Mucosa of stomach (tissue), 1 donor: ENCODE measurements at regions not wholly inside any gene's neighbourhood (a gene's known extent, or its start where the extent isn't known, plus 50 kb on each side); places are given as distances from the start of the nearest gene placed in this dataset.

Experiments used
- H3K27me3 ChIP-seq: one replicate; pipeline ENCODE4 v1.7.0; 2013; ENCODE audit warnings: mild to moderate bottlenecking, low read length; ENCODE audit not compliant: control insufficient read depth, insufficient read depth
- H3K36me3 ChIP-seq: one replicate; pipeline ENCODE4 v1.7.0; 2013; ENCODE audit warnings: low read length; ENCODE audit not compliant: control insufficient read depth, insufficient read depth
- H3K4me1 ChIP-seq: one replicate; pipeline ENCODE4 v1.7.0; 2013; ENCODE audit warnings: mild to moderate bottlenecking, low read length; ENCODE audit not compliant: control insufficient read depth, insufficient read depth
- H3K4me3 ChIP-seq: one replicate; pipeline ENCODE4 v1.7.0; 2013; ENCODE audit warnings: low read length
- H3K9ac ChIP-seq: one replicate; pipeline ENCODE4 v1.7.0; 2013; ENCODE audit warnings: mild to moderate bottlenecking, low read length, moderate library complexity
- H3K9me3 ChIP-seq: one replicate; pipeline ENCODE4 v1.7.0; 2013; ENCODE audit warnings: mild to moderate bottlenecking, low read length, moderate library complexity; ENCODE audit not compliant: control insufficient read depth
- donor health status: Pancreatic carcinoma.

DNA sequence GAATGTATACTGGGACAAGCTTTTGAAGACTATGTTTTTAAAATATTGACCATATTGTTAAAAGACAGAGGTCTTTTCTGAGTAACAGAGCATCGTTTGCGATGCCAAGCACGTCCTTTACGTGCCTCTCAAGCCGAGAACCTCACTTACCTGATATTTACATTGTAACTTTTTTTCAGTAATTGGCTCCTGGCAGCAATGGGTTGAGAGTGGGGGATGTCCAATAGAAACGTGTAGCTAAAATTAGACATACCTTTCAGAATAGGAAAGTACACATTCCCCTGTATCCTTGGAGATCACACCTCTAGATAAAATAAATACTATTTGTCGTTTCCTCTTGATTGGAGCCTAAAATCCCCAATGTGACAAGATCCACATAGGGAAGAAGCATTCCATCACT is 222.2 kb upstream of the RGS6 start:
- Histone ChIP-seq H3K9ac (no peak overlapping the region), H3K9me3 (no peaks in the 10 kb centered on the region), H3K4me1 (no peaks in the 10 kb centered on the region), H3K27me3 (no peaks in the 10 kb centered on the region), H3K36me3 (no peaks in the 10 kb centered on the region), H3K4me3 (no peak overlapping the region)

DNA sequence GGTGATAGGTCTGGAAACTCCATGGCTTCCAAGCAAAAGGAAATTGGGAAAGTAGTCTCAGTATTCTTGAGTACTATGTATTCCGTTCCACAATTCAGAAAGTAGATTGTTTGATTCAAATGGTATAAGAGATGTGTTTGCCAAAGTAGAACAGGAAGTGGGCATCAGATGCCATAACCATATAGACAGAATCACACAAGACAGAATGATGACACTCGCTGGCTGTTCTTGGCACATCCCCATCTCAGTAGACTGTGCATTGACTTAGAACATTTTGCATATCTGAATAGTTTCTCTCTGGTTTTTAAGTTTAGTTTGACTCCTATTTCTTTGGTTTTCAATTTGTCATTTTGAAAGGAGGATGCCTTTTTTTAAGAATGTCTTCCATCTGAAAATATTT is 221.1 kb upstream of the RGS6 start:
- Histone ChIP-seq H3K27me3 (no peaks in the 10 kb centered on the region), H3K9ac (no peak overlapping the region), H3K4me3 (no peak overlapping the region), H3K4me1 (no peaks in the 10 kb centered on the region), H3K9me3 (no peaks in the 10 kb centered on the region), H3K36me3 (no peaks in the 10 kb centered on the region)

DNA sequence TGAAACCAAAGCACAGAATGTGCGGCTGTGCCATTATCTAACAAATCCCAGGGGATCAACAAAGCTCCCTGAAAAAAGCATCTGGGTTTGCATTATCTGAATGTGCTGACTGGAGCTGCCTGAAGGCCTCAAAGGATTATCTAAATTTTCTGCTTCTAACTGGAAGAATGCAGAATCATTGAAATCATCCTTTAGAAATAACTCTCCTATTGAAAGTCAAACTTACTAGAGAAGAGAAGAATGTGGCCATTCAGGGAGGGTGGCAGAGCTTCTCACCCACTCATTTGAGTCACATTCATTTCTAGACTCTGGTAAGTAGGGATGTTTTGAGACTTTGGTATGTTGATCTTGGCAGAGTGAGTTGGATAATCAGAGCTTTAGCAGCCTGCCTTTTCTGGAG is 220.6 kb upstream of the RGS6 start:
- no peaks in the 10 kb centered on the region for H3K36me3 ChIP-seq
- H3K4me3 ChIP-seq: no peak overlapping the region
- no peaks in the 10 kb centered on the region for H3K27me3 ChIP-seq
- no peaks in the 10 kb centered on the region for H3K9me3 ChIP-seq
- H3K9ac ChIP-seq: no peak overlapping the region
- H3K4me1 ChIP-seq: no peaks in the 10 kb centered on the region

DNA sequence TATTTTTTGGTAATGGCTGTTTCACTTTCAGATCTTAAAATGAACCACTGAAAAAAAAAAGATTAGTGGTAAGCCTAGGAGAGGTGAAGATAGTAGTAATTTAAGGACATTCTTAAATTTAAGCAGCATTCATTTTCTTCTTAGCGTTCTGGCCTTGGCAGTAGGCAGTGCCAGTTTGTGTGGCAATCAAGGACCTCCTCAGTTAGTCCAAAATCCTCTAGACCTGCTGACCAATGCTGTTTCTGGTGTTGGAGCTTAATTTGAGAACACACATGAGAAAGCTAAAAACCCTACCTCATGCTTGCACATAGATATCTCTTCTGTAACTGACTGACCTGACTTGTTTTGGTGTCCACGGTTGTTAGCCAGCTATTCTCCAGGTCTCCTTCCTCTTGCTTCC is 219.8 kb upstream of the RGS6 start:
- H3K27me3 ChIP-seq: no peaks in the 10 kb centered on the region
- no peaks in the 10 kb centered on the region for H3K4me1 ChIP-seq
- no peaks in the 10 kb centered on the region for H3K9me3 ChIP-seq
- no peak overlapping the region for H3K4me3 ChIP-seq
- H3K9ac ChIP-seq: no peak overlapping the region
- no peaks in the 10 kb centered on the region for H3K36me3 ChIP-seq

DNA sequence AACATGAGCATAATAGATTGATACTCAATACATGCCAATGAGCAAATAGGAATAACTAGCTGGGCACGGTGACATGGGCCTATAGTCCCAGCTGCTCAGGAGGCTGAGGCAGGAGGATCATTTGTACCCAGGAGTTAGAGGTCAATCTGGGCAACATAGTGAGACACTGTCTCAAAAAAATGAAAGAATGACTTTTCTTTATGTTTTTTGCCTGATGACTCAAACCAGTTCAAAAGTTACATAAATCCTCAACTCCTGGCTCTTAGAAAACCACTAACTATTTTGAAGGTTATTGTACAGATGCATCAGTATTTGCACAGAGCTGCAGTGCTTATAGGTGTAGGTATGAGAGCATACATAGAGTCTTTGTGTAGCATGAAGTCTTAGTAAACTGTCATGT is 219.2 kb upstream of the RGS6 start:
- Histone ChIP-seq H3K27me3 (no peaks in the 10 kb centered on the region), H3K9ac (no peak overlapping the region), H3K4me3 (no peak overlapping the region), H3K9me3 (no peaks in the 10 kb centered on the region), H3K4me1 (no peaks in the 10 kb centered on the region), H3K36me3 (no peaks in the 10 kb centered on the region)

DNA sequence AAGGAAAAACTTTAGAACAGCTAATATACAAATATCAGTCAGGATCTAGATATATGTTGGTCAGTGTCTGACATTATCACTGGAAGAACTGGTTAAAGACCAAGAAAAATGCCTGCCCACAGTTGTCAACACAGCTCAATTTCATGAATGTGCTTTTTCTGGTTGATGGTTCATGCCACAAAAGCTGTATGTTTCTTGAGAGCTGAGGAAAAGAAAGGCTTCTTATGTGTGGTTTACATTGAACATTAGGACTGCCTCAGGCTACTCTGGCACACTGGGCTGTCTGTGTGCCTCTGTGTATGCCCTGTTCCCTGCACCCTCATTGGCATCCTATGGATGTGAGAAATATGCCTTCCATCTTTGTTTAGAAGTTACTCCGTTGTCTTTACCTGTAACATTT is 218.8 kb upstream of the RGS6 start:
- Histone ChIP-seq H3K27me3 (no peaks in the 10 kb centered on the region), H3K4me1 (no peaks in the 10 kb centered on the region), H3K36me3 (no peaks in the 10 kb centered on the region), H3K9ac (no peak overlapping the region), H3K9me3 (no peaks in the 10 kb centered on the region), H3K4me3 (no peak overlapping the region)

DNA sequence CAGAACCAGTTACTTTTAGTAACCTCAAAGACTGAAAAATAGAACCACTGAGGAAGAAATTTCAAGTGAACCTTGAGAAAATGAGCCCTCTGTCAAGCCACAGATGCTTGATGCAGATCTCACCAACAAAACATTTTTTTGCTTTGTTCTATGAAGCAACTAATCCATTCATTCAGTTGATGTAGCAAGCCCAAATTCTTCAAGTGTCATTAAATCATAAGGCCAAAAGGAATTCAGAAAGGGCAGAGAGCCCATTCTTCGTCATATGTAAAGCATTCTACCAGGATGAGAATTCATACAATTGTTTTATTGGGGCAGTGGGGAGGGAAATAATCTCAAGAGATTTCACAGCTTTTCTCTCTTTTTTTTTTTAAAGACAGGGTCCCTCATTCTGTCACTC is 218.0 kb upstream of the RGS6 start:
- Histone ChIP-seq H3K4me3 (no peak overlapping the region), H3K36me3 (no peaks in the 10 kb centered on the region), H3K9me3 (no peaks in the 10 kb centered on the region), H3K27me3 (no peaks in the 10 kb centered on the region), H3K9ac (no peak overlapping the region), H3K4me1 (no peaks in the 10 kb centered on the region)

DNA sequence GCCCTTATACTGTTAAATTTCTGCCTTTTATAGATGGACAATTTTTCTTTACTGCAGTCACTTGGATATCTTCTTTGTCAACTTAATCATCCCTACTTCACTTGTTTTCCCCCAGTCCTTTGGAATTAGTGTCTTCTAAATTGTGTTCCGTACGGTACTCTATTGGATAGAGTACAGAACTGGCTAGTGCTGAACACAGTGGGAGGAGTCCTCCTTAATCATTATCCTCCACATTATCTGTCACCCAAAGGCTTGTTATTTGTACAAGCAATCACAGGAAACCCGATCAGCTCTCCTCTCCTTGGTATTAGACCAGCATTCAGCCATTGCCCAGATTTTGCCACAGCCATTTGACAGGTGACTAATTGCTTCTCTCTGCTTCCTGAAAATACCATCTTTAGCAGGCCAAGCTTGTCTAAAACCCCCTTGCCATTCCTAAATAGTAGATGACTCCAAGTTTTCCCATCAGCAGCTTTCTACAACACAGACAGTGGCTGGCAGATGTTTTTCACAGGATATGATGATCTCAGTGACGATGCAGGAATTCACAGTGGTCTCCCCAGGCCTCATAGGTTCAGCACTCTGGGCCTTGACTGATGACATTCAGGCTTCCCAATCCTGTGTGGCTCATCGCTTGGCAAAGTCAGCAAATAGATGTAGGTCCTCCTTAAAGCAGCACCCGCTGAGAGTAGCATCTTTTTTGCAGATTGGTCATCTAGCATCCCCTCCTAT is 216.0 kb upstream of the RGS6 start:
- no peaks in the 10 kb centered on the region for H3K36me3 ChIP-seq
- no peaks in the 10 kb centered on the region for H3K27me3 ChIP-seq
- no peak overlapping the region for H3K9ac ChIP-seq
- no peaks in the 10 kb centered on the region for H3K4me1 ChIP-seq
- H3K4me3 ChIP-seq: no peak overlapping the region
- H3K9me3 ChIP-seq: no peaks in the 10 kb centered on the region

DNA sequence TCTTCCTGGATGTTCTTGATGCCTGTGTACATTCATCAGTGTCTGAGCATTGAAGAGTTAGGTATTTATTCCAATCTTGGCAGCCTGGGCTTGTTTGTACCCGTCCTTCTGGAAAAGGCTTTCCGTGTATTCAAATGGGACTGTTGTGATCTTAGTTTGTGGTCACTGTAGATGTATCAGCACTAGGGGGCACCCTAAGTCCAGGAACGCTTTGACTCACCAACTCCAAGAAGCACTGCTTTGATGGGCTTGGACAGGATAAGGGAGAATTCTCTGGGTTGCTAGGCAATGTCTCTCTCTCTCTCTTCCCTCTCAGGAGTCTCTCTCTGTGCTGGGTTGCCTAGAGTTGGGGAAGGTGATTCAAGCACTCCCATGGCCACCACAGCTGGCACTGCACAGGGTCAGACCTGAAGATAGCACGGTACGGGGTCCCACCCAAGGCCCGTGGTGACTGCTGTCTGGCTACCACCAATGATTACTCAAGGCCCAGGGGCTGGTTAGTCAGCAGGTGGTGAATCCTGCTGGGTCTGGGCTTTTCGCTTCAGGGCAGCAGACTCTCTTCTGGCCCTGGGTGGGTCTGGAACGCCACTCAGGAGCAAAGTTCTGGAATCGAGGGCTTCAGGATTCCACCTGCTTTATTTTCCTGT is 211.1 kb upstream of the RGS6 start:
- H3K4me1 ChIP-seq: no peaks in the 10 kb centered on the region
- no peaks in the 10 kb centered on the region for H3K27me3 ChIP-seq
- no peaks in the 10 kb centered on the region for H3K9me3 ChIP-seq
- peaks cover 4% of the 10 kb centered on the region for H3K36me3 ChIP-seq
- no peak overlapping the region for H3K4me3 ChIP-seq
- no peak overlapping the region for H3K9ac ChIP-seq

DNA sequence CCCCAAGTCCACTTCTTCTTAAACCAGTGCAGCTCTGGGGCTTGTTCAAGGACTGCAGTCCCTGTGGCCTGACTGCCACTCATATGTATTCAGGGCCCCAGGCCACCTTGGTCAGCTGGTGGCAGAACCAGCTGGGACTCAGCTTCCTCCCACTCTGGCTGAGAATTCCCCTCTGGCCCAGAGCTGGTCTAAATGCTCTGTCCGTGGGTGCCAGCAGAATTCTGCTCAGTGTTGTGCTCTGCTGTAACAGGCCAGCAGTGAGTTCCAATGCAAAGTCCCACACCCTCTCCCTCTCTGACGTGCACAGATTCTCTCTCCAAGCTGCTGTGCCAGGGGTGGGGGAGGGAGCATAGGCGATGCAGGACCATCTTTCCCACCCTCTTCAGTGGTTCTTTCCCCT is 210.4 kb upstream of the RGS6 start:
- Histone ChIP-seq H3K9me3 (no peaks in the 10 kb centered on the region), H3K4me1 (no peaks in the 10 kb centered on the region), H3K9ac (no peak overlapping the region), H3K4me3 (no peak overlapping the region), H3K27me3 (no peaks in the 10 kb centered on the region), H3K36me3 (peaks cover 8% of the 10 kb centered on the region)

DNA sequence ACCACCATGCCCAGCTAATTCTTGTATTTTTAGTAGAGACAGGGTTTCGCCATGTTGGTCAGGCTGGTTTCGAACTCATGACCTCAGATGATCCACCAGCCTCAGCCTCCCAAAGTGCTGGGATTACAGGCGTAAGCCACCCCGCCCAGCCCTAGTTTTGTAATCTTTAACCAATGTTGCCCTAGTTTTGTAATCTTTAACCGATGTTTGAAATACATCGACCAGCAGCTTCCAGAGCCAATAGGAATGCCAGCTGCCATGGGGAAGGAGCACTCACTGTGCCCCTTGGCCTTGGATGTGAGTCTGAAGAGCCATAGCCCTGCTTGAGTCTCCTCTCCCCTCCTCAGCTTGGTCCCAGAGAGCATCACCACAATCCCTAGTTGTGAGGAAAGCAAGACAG is 209.3 kb upstream of the RGS6 start:
- Histone ChIP-seq H3K9me3 (no peaks in the 10 kb centered on the region), H3K36me3 (peaks cover 9% of the 10 kb centered on the region), H3K9ac (no peak overlapping the region), H3K4me3 (no peak overlapping the region), H3K27me3 (no peaks in the 10 kb centered on the region), H3K4me1 (no peaks in the 10 kb centered on the region)

DNA sequence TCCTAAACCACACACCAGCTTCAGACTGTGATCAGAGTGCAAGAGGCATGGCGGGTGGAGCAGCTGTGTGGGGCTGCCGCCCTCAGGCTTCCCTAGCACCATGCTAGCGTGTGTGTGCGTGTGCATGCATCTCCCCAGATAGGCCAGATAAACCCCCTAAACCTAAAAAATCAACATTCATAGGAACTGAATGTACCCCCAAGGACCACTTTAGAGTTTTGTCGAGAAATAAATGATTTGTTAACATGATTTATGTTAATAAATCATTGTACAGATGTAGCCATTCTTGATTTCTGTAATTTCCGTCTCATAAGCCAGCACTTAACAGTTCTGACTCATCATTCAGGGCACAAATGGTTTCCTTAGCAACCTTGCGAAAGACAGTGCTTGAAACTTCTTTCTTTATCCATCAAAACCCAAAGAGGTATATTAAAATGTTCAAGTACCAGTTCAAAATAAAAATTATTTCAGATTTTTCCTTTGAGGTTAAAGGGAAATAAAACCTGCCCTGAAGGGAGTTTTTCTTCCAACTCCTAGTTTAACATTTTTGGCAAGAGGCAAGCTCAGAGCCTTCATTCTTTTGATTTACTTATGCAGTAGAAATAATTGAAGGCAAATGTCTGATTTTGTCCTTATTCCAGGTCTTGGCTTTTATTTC is 206.2 kb upstream of the RGS6 start:
- H3K4me1 ChIP-seq: no peaks in the 10 kb centered on the region
- no peaks in the 10 kb centered on the region for H3K9me3 ChIP-seq

More for the DNA sequence above, 206.2 kb upstream of the RGS6 start:
- H3K9ac ChIP-seq: no peak overlapping the region
- peaks cover 16% of the 10 kb centered on the region for H3K36me3 ChIP-seq
- no peak overlapping the region for H3K4me3 ChIP-seq
- H3K27me3 ChIP-seq: no peaks in the 10 kb centered on the region
